ENCODE measurements at regions not wholly inside any gene's neighbourhood (a gene's known extent, or its start where the extent isn't known, plus 50 kb on each side); places are given as distances from the start of the nearest gene placed in this dataset.

DNA sequence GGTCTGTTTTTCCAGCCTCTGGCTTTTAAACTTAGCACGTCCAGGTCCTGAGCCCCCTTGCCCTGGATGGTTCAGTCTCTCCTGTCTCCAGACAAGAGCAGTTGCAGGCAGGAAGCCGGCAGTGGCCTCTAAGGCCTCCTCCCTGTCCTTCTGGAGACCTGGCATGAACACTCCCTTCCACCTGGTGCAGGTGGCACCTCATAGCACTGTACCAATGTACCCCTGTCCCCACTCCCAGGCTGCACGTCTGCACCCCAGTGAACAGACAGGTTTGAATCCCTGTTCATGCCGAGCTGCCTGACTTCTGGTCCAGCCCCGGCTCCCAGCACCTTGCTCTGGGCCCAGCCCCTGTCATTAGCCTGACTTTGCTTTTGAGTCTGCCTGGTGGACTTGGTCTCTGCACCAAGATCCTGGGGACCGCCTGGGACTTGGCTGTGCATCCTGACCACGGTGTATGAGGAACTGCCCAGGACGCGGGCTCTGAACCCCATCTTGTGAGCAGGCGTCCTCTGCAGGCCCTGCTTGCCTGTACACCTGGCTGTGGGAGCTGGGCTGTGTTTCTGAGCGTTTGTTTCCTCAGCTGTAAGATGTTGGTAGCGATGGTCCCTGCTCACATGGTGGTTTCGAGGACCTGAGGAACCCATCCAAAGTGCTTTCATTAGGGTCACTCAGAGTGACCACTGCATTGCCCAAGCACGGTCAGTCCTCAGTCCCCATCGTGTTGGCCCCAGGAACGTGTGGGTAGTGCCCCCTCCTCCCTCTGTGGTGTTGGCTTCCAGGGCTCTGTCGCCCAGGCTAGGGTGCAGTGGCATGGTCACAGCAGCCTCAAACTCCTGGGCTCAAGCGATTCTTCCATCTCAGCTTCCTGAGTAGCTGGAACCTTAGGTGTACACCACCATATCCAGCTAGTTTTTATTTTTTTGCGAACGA lies 75.0 kb upstream of the SHANK2 start (continued):
- TF ChIP-seq, protein P1, sequence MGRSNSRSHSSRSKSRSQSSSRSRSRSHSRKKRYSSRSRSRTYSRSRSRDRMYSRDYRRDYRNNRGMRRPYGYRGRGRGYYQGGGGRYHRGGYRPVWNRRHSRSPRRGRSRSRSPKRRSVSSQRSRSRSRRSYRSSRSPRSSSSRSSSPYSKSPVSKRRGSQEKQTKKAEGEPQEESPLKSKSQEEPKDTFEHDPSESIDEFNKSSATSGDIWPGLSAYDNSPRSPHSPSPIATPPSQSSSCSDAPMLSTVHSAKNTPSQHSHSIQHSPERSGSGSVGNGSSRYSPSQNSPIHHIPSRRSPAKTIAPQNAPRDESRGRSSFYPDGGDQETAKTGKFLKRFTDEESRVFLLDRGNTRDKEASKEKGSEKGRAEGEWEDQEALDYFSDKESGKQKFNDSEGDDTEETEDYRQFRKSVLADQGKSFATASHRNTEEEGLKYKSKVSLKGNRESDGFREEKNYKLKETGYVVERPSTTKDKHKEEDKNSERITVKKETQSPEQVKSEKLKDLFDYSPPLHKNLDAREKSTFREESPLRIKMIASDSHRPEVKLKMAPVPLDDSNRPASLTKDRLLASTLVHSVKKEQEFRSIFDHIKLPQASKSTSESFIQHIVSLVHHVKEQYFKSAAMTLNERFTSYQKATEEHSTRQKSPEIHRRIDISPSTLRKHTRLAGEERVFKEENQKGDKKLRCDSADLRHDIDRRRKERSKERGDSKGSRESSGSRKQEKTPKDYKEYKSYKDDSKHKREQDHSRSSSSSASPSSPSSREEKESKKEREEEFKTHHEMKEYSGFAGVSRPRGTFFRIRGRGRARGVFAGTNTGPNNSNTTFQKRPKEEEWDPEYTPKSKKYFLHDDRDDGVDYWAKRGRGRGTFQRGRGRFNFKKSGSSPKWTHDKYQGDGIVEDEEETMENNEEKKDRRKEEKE (IDR thresholded peaks at IDR 0.05; ENCODE audit: borderline replicate concordance in 1 of 2, control insufficient read depth in 1 of 2, low read depth in 2 of 2, low read length in 1 of 2), result no peak
- TF ChIP-seq, protein P2, sequence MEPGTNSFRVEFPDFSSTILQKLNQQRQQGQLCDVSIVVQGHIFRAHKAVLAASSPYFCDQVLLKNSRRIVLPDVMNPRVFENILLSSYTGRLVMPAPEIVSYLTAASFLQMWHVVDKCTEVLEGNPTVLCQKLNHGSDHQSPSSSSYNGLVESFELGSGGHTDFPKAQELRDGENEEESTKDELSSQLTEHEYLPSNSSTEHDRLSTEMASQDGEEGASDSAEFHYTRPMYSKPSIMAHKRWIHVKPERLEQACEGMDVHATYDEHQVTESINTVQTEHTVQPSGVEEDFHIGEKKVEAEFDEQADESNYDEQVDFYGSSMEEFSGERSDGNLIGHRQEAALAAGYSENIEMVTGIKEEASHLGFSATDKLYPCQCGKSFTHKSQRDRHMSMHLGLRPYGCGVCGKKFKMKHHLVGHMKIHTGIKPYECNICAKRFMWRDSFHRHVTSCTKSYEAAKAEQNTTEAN (CRISPR knock-in tag; IDR thresholded peaks at IDR 0.05), result no peak
- TF ChIP-seq TARDBP (IDR thresholded peaks at IDR 0.05) (no peak), RBBP5 (IDR thresholded peaks at IDR 0.05; ENCODE audit: borderline replicate concordance, insufficient read depth, low read length, poor library complexity, severe bottlenecking) (no peak), MED1 (CRISPR knock-in tag; IDR thresholded peaks at IDR 0.05; ENCODE audit: borderline replicate concordance) (no peak), SMARCE1 (IDR thresholded peaks at IDR 0.05) (no peak)
- TF ChIP-seq, protein P3, sequence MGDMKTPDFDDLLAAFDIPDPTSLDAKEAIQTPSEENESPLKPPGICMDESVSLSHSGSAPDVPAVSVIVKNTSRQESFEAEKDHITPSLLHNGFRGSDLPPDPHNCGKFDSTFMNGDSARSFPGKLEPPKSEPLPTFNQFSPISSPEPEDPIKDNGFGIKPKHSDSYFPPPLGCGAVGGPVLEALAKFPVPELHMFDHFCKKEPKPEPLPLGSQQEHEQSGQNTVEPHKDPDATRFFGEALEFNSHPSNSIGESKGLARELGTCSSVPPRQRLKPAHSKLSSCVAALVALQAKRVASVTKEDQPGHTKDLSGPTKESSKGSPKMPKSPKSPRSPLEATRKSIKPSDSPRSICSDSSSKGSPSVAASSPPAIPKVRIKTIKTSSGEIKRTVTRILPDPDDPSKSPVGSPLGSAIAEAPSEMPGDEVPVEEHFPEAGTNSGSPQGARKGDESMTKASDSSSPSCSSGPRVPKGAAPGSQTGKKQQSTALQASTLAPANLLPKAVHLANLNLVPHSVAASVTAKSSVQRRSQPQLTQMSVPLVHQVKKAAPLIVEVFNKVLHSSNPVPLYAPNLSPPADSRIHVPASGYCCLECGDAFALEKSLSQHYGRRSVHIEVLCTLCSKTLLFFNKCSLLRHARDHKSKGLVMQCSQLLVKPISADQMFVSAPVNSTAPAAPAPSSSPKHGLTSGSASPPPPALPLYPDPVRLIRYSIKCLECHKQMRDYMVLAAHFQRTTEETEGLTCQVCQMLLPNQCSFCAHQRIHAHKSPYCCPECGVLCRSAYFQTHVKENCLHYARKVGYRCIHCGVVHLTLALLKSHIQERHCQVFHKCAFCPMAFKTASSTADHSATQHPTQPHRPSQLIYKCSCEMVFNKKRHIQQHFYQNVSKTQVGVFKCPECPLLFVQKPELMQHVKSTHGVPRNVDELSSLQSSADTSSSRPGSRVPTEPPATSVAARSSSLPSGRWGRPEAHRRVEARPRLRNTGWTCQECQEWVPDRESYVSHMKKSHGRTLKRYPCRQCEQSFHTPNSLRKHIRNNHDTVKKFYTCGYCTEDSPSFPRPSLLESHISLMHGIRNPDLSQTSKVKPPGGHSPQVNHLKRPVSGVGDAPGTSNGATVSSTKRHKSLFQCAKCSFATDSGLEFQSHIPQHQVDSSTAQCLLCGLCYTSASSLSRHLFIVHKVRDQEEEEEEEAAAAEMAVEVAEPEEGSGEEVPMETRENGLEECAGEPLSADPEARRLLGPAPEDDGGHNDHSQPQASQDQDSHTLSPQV (IDR thresholded peaks at IDR 0.05), result no peak
- TF ChIP-seq, protein P4, sequence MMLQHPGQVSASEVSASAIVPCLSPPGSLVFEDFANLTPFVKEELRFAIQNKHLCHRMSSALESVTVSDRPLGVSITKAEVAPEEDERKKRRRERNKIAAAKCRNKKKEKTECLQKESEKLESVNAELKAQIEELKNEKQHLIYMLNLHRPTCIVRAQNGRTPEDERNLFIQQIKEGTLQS (IDR thresholded peaks at IDR 0.05), result no peak
- TF ChIP-seq, protein P4 (CRISPR knock-in tag; conservative IDR thresholded peaks at IDR 0.05), result no peak
